ENCODE measurements at regions not wholly inside any gene's neighbourhood (a gene's known extent, or its start where the extent isn't known, plus 50 kb on each side); places are given as distances from the start of the nearest gene placed in this dataset.

GRCh38 chr9:30944741-30945280, 1439.6 kb upstream of the ACO1 start:
- Histone ChIP-seq H3K27ac (ENCODE audit: extremely low read depth, low read depth, low read length) (no peak overlapping the region), H3K4me3 (ENCODE audit: low read depth, low read length) (no peak overlapping the region), H3K36me3 (ENCODE audit: control insufficient read depth in 2 of 2, insufficient read depth in 1 of 2, low read length in 2 of 2) (no peaks in the 10 kb centered on the region), H3K4me1 (ENCODE audit: control insufficient read depth, insufficient read depth, low read length) (no peaks in the 10 kb centered on the region; the same call in 1 of the 2 replicates), H3K9me3 (ENCODE audit: control insufficient read depth, insufficient read depth, low read depth, low read length) (no peaks in the 10 kb centered on the region)
- TF ChIP-seq ZNF24 (tag by site-specific recombination; IDR thresholded peaks at IDR 0.05): no peak
- no peak for TF ChIP-seq KLF7 (tag by site-specific recombination; IDR thresholded peaks at IDR 0.05; ENCODE audit: borderline replicate concordance)
- no peak for TF ChIP-seq ZSCAN30 (tag by site-specific recombination; IDR thresholded peaks at IDR 0.05)
- TF ChIP-seq ZFP3 (tag by site-specific recombination; IDR thresholded peaks at IDR 0.05; ENCODE audit: low read depth): no peak
- TF ChIP-seq ZNF202 (tag by site-specific recombination; IDR thresholded peaks at IDR 0.05; ENCODE audit: borderline replicate concordance): no peak
- no peak for TF ChIP-seq ZNF510 (tag by site-specific recombination; IDR thresholded peaks at IDR 0.05; ENCODE audit: insufficient replicate concordance)
- TF ChIP-seq ZNF292 (tag by site-specific recombination; IDR thresholded peaks at IDR 0.05; ENCODE audit: borderline replicate concordance, low read depth): no peak
- no peak for TF ChIP-seq HOXA7 (CRISPR knock-in tag; IDR thresholded peaks at IDR 0.05; ENCODE audit: borderline replicate concordance)
- no peak for TF ChIP-seq ZNF747 (tag by site-specific recombination; IDR thresholded peaks at IDR 0.05)
- no peak for TF ChIP-seq ZNF280C (tag by site-specific recombination; IDR thresholded peaks at IDR 0.05)
- no peak for TF ChIP-seq ZNF121 (tag by site-specific recombination; IDR thresholded peaks at IDR 0.05)
- TF ChIP-seq ELK4 (IDR thresholded peaks at IDR 0.05; ENCODE audit: borderline replicate concordance, low read depth, low read length): no peak
- TF ChIP-seq ZNF670 (tag by site-specific recombination; IDR thresholded peaks at IDR 0.05; ENCODE audit: low read depth): no peak
- TF ChIP-seq ZBTB7A (tag by site-specific recombination; IDR thresholded peaks at IDR 0.05; ENCODE audit: low read depth): no peak
- no peak for TF ChIP-seq ZNF223 (tag by site-specific recombination; IDR thresholded peaks at IDR 0.05)
- no peak for TF ChIP-seq KLF10 (tag by site-specific recombination; IDR thresholded peaks at IDR 0.05)
- TF ChIP-seq ATF2 (tag by site-specific recombination; IDR thresholded peaks at IDR 0.05; ENCODE audit: low read depth): no peak
- TF ChIP-seq TSHZ1 (tag by site-specific recombination; IDR thresholded peaks at IDR 0.05; ENCODE audit: borderline replicate concordance): no peak
- CTCF ChIA-PET: no interaction called here
- POLR2A ChIA-PET: no interaction called here

Measured in HEK293 (cell line).